AG04449 (cell line): ENCODE measurements at regions not wholly inside any gene's neighbourhood (a gene's known extent, or its start where the extent isn't known, plus 50 kb on each side); places are given as distances from the start of the nearest gene placed in this dataset.

Experiments
- CTCF ChIA-PET: fragments of 350-600 bp; formaldehyde crosslinking; extraction: SDS; loops from one replicate; lab custom pipeline; 2021; ENCODE audit warnings: antibody characterized with exemption; lab: Yijun Ruan, JAX
- POLR2A ChIA-PET: fragments of 400-600, 350-600 bp; formaldehyde crosslinking; extraction: SDS; loops from one replicate; lab custom pipeline; 2020; ENCODE audit warnings: antibody characterized with exemption, inconsistent platforms; lab: Yijun Ruan, JAX
- DNase-seq: peaks from one replicate; pipeline ENCODE4 v3.0.0-alpha.2; 2010; ENCODE audit warnings: low read depth, low spot score
- H3K4me3 ChIP-seq: 2 replicates; pipeline ENCODE4 v1.5.1; 2011; ENCODE audit warnings: low read depth, mild to moderate bottlenecking, control low read depth, low read length
- CTCF ChIP-seq: IDR thresholded peaks from one replicate; pipeline ENCODE4 v1.5.1; 2011; ENCODE audit warnings: mild to moderate bottlenecking, moderate library complexity, low read length, control low read depth, inconsistent platforms; ENCODE audit not compliant: insufficient read depth; ENCODE audit errors: missing control alignments

- no peak for TF ChIP-seq CTCF
- CTCF ChIA-PET, result interaction anchor here (0.8 kb wide), 1 partner anchor 26 kb away, joined by 5 read pairs; no protein-coding TSS in a partner anchor
- POLR2A ChIA-PET, result no interaction called here
- no peak for DNase-seq
- H3K4me3 ChIP-seq, result no peak overlapping the region
These were observed 87.5 kb downstream of the TBX19 start for GRCh38 chr1:168368131-168368530.

GRCh38 chr1:168365719-168366479 lies 85.2 kb downstream of the TBX19 start:
- POLR2A ChIA-PET, result no interaction called here
- no peak for DNase-seq
- CTCF ChIA-PET, result interaction anchor here (1.1 to 3.4 kb wide), 2 partner anchors 23 to 131 kb away, joined by 4 to 20 read pairs; no protein-coding TSS in a partner anchor
- H3K4me3 ChIP-seq, result no peak overlapping the region
- TF ChIP-seq CTCF, result no peak
